ENCODE measurements at regions not wholly inside any gene's neighbourhood (a gene's known extent, or its start where the extent isn't known, plus 50 kb on each side); places are given as distances from the start of the nearest gene placed in this dataset.
A peak's percentile ranks its signal among the peaks of the same experiment; 100 is the strongest.

- no peak for TF ChIP-seq CTCF (IDR thresholded peaks at IDR 0.05)
- DNase-seq (ENCODE audit: low spot score): peak; percentile 62
- H3K27ac ChIP-seq: no peak overlapping the region
- H3K4me3 ChIP-seq: no peak overlapping the region
Measured at GRCh38 chr10:131547129-131547799, 235.7 kb upstream of the TCERG1L start.

GRCh38 chr10:131548176-131548575 is 236.7 kb upstream of the TCERG1L start:
- H3K4me3 ChIP-seq: no peak overlapping the region
- TF ChIP-seq CTCF (IDR thresholded peaks at IDR 0.05): no peak
- no peak overlapping the region for H3K27ac ChIP-seq
- no peak for DNase-seq (ENCODE audit: low spot score)

- peak; percentile 24 for DNase-seq (ENCODE audit: low spot score)
- Histone ChIP-seq H3K4me3 (no peak overlapping the region), H3K27ac (no peak overlapping the region)
- no peak for TF ChIP-seq CTCF (IDR thresholded peaks at IDR 0.05)
Measured at GRCh38 chr10:131549116-131549515, 237.6 kb upstream of the TCERG1L start.

GRCh38 chr10:131553121-131553520 is 241.6 kb upstream of the TCERG1L start:
- no peak for TF ChIP-seq CTCF (IDR thresholded peaks at IDR 0.05)
- DNase-seq (ENCODE audit: low spot score): no peak
- H3K4me3 ChIP-seq: no peak overlapping the region

GRCh38 chr10:131553581-131553980 is 242.1 kb upstream of the TCERG1L start:
- no peak for TF ChIP-seq CTCF (IDR thresholded peaks at IDR 0.05)
- H3K4me3 ChIP-seq: no peak overlapping the region
- H3K27ac ChIP-seq: no peak overlapping the region
- peak; percentile 31 for DNase-seq (ENCODE audit: low spot score)

More at GRCh38 chr10:131553121-131553520, 241.6 kb upstream of the TCERG1L start:
- no peak overlapping the region for H3K27ac ChIP-seq

- no peak overlapping the region for H3K27ac ChIP-seq
- no peak overlapping the region for H3K4me3 ChIP-seq
- no peak for DNase-seq (ENCODE audit: low spot score)
- no peak for TF ChIP-seq CTCF (IDR thresholded peaks at IDR 0.05)
Measured at GRCh38 chr10:131554821-131555220, 243.3 kb upstream of the TCERG1L start.

GRCh38 chr10:131555406-131555805 is 243.9 kb upstream of the TCERG1L start:
- no peak for DNase-seq (ENCODE audit: low spot score)

More at GRCh38 chr10:131555406-131555805, 243.9 kb upstream of the TCERG1L start:
- Histone ChIP-seq H3K4me3 (no peak overlapping the region), H3K27ac (no peak overlapping the region)
- no peak for TF ChIP-seq CTCF (IDR thresholded peaks at IDR 0.05)
